ENCODE measurements at regions not wholly inside any gene's neighbourhood (a gene's known extent, or its start where the extent isn't known, plus 50 kb on each side); places are given as distances from the start of the nearest gene placed in this dataset.
A peak's percentile ranks its signal among the peaks of the same experiment; 100 is the strongest.
"Not testable (repeated sequence)": the region's sequence is repeated elsewhere in the genome, so short reads cannot be mapped to it uniquely, and the experiment has no call there.

DNA sequence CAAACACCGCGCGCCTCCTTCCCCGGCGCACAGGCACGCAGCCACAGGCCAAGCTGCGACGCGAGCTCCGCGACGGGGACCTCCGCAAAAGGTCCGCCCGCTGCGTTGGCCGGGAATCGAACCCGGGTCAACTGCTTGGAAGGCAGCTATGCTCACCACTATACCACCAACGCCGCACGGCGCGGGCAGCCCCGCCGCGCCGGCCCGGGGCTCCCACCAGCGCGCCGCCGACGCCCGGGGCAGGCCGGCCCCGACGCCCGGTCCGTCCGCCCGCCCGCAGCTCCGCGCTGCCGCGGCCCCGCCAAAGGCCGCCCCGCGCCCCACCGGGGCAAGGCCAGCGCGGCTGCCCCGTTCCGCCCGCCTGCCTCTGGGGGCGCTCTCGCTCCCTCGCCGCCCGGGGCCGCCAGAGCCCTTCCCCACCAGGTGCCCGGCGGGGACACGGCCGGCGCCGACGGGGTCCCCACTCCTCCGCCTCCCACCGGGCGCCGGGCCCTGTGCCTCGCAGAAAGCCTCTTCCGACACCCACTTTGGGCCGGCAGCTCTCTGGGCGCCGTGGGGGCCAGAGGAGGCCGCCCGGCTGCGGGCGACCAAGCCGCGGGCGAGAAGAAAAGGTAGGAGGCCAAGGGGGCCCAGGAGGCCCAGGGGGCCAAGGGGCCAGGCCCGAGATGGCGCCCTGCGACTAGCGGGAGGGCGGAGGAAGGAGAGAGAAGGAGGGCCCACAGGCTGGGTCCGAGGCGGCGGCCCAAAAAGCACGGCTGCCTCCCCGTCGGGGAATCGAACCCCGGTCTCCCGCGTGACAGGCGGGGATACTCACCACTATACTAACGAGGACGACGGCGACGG, 50.2 kb upstream of the FCGR2A start:
- DNase-seq, result not testable (repeated sequence)

DNA sequence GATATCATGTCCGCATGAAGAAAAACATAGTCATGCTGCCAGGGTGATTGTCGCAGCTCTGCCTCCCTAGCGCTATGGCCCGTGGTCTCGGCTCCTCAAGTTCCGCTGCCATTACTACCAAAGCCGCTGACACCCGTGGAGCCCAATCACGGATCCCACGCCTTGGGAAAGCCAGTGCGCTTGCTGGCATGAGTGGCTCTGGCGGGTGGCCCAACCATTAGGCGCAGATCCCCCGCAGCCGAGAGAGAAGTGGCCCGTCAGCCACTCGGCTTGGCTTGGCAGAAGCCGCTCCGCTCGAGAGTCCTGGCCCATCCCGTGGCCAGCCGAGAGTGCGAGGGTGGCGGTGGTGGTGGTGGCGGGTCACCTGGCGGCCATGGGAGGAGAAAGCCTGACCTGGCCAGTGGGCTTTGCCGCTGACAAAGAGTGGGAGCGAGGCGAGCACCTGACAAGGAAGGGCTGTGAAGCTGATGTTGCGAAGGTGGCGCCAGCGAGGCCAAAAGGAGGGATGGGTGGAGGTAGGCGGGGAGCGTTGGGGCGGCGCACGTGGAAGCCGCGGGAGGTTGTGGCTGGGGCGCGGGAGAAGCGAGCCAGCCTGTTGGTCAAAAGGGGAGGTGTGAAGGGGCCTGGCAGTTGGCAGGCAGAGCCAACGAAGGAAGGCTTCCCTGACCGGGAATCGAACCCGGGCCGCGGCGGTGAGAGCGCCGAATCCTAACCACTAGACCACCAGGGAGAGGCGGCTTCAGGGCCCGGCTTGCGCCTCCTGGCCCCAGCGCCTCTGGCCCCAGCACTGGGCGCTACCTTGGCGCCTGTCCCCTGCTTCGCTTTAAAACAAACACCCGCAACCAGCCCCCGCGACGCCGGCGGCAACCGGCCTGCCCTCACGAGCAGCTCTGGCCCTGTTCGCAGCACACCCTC, 51.0 kb upstream of the FCGR2A start:
- not testable (repeated sequence) for DNase-seq

DNA sequence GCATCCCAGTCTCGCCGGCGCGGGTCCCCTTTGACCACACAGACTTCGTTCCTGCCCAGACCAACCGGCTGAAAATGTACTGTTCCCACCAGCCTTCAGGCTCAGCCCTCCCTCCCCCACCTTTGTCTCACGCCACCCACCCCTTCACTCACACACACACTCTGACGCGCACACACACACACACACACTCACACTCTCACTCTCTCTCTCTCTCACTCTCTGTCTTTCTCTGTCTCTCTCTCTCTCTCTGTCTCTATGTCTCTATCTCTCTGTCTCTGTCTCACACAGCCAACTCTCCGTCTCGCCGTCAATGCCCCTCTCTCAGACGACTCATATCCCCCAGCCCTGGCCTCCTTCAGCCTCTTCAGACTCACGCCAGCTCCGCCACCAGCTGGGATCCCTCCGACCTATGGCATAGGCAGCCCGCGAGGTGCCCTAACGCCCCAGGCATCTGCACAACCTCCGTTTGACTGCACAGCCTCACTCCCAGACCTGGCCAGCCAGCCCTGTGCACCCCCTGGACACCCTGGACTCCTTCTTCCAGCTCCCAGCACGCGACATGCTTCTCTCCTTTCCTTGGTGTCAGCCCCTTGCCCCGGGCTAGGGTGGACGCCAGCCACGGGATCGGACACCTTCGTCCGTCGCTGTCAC, 53.4 kb upstream of the FCGR2A start:
- DNase-seq, result not testable (repeated sequence)

DNA sequence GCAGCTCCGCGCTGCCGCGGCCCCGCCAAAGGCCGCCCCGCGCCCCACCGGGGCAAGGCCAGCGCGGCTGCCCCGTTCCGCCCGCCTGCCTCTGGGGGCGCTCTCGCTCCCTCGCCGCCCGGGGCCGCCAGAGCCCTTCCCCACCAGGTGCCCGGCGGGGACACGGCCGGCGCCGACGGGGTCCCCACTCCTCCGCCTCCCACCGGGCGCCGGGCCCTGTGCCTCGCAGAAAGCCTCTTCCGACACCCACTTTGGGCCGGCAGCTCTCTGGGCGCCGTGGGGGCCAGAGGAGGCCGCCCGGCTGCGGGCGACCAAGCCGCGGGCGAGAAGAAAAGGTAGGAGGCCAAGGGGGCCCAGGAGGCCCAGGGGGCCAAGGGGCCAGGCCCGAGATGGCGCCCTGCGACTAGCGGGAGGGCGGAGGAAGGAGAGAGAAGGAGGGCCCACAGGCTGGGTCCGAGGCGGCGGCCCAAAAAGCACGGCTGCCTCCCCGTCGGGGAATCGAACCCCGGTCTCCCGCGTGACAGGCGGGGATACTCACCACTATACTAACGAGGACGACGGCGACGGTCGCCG, 57.4 kb upstream of the FCGR2A start:
- not testable (repeated sequence) for DNase-seq

DNA sequence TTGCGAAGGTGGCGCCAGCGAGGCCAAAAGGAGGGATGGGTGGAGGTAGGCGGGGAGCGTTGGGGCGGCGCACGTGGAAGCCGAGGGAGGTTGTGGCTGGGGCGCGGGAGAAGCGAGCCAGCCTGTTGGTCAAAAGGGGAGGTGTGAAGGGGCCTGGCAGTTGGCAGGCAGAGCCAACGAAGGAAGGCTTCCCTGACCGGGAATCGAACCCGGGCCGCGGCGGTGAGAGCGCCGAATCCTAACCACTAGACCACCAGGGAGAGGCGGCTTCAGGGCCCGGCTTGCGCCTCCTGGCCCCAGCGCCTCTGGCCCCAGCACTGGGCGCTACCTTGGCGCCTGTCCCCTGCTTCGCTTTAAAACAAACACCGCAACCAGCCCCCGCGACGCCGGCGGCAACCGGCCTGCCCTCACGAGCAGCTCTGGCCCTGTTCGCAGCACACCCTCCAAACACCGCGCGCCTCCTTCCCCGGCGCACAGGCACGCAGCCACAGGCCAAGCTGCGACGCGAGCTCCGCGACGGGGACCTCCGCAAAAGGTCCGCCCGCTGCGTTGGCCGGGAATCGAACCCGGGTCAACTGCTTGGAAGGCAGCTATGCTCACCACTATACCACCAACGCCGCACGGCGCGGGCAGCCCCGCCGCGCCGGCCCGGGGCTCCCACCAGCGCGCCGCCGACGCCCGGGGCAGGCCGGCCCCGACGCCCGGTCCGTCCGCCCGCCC, 58.1 kb upstream of the FCGR2A start:
- DNase-seq, result not testable (repeated sequence)

DNA sequence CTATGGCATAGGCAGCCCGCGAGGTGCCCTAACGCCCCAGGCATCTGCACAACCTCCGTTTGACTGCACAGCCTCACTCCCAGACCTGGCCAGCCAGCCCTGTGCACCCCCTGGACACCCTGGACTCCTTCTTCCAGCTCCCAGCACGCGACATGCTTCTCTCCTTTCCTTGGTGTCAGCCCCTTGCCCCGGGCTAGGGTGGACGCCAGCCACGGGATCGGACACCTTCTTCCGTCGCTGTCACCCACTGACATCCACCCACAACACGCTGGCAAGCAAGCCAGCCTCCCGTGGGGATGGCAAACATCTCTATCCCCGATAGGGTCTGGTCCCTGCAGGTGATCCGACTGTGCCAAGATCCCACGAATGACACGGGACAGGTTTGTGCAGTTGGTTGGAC, 60.5 kb upstream of the FCGR2A start:
- DNase-seq, result not testable (repeated sequence)

DNA sequence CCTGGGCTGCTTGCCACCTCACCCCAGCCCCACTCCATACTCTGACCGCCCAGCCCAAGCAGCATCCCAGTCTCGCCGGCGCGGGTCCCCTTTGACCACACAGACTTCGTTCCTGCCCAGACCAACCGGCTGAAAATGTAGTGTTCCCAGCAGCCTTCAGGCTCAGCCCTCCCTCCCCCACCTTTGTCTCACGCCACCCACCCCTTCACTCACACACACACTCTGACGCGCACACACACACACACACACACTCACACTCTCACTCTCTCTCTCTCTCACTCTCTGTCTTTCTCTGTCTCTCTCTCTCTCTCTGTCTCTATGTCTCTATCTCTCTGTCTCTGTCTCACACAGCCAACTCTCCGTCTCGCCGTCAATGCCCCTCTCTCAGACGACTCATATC, 61.0 kb upstream of the FCGR2A start:
- DNase-seq, result not testable (repeated sequence)

DNA sequence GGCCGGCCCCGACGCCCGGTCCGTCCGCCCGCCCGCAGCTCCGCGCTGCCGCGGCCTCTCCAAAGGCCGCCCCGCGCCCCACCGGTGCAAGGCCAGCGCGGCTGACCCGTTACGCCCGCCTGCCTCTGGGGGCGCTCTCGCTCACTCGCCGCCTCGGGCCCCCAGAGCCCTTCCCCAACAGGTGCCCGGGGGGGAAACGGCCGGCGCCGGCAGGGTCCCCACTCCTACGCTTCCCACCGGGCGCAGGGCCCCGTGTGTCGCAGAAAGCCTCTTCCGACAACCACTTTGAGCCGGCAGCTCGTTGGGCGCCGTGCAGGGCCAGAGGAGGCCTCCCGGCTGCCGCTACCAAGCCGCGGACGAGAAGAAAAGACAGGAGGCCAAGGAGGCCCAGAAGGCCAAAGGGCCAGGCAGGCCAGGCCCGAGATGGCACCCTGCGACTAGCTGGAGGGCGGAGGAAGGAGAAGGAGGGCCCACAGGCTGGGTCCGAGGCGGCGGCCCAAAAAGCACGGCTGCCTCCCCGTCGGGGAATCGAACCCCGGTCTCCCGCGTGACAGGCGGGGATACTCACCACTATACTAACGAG, 64.9 kb upstream of the FCGR2A start:
- peak; percentile 68 for DNase-seq

DNA sequence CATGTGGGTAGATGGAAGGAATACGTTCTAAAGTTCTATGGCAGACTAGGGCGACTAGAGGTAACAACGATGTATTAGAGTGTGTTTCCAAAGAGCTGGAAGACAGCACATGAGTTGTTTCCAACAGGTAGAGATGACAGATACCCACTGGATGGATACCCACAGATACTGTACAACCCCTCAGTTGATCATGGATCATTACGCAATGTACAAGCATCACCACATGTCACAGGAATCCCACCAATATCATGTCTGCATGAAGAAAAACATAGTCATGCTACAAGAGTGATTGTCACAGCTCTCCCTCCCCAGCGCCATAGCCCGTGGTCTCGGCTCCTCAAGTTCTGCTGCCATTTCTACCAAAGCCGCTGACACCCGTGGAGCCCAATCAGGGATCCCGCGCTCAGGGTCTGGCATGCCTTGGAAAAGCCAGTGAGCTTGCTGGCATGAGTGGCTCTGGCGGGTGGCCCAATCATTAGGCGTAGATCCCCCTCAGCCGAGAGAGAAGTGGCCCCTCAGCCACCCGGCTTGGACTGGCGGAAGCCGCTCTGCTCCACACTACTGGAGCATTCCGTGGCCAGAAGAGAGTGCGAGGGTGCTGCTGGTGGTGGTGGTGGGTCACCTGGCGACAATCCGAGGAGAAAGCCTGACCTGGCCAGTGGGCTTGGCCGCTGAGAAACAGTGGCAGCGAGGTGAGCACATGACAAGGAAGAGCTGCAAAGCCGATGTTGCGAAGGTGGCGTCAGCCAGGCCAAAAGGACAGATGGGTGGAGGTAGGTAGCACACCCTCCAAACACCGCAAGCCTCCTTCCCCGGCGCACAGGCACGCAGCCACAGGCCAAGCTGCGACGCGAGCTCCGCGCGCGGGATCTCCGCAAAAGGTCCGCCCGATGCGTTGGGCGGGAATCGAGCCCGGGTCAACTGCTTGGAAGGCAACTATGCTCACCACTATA, 65.7 kb upstream of the FCGR2A start:
- peak; percentile 20 for DNase-seq

DNA sequence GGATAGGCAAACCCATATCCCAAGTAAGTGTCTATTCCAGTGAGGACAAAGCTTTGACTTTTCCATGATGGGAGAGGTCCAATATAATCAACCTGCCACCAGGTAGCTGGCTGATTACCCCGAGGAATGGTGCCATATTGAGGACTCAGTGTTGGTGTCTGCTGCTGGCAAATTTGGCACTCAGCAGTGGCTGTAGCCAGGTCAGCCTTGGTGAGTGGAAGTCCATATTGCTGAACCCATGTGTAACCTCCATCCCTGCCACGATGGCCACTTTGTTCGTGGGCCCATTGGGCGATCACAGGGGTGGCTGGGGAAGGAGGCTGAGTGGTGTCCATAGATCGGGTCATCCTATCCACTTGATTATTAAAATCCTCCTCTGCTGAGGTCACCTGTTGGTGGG, 65.5 kb upstream of the CFAP126 start:
- DNase-seq, result not testable (repeated sequence)

DNA sequence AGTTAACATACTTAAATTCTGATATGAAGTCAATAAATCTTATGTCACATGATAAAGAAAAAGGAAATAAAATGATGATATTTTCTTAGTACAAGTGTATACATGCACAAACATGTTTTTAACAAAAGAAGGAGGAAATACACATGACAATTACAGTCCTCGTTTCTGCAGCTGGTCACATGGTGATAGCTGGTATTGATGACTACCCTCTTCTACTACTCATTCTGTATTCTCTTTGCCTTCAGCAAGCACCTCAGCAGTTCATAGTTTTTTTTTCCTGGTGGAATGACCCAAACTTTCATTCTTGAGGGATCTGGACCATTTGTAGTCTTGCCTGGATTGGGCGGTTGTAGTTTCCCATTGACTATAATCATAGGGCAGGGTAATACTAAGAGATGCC, 64.4 kb upstream of the CFAP126 start:
- DNase-seq, result no peak

DNA sequence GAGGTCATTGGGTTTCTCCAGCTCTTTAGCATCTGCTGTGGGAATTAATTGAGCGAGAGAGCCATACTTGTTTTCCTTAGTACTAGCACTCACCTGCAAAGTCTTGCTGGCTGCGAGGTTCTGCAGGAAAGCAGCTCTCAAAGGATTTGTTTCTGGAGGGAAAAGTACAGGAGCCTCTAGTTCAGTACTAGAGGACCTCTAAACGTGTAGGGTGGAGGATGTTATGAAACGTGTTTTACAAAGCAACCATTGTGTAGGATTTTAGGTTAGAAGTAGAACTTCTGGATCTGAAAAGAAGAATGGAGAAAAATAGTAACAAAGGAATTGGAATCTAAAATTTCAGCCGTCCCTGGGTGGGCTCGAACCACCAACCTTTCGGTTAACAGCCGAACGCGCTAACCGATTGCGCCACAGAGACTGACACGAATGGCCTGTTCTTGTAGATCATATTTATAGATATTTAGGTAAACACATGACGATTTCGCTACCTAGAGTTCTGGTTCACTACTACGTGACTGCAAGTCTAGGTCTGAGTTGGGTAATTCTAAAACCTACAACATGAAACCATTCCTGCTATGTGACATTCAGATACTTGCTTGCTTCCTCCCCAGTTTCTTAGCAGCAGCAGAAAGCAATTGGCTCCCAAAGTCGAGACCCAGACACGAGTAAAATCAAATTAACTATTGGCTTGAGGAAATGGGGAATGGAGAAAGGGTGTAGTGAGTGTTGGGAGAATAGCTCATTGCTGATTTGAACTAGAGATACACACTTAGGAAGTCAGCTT, 60.2 kb upstream of the CFAP126 start:
- DNase-seq, result no peak

DNA sequence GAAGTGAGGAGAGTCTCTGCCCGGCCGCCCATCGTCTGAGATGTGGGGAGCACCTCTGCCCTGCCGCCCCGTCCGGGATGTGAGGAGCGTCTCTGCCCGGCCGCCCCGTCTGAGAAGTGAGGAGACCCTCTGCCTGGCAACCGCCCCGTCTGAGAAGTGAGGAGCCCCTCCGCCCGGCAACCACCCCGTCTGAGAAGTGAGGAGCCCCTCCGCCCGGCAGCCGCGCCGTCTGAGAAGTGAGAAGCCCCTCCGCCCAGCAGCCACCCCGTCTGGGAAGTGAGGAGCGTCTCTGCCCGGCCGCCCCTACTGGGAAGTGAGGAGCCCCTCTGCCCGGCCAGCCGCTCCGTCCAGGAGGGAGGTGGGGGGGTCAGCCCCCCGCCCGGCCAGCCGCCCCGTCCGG, 55.2 kb upstream of the CFAP126 start:
- not testable (repeated sequence) for DNase-seq

DNA sequence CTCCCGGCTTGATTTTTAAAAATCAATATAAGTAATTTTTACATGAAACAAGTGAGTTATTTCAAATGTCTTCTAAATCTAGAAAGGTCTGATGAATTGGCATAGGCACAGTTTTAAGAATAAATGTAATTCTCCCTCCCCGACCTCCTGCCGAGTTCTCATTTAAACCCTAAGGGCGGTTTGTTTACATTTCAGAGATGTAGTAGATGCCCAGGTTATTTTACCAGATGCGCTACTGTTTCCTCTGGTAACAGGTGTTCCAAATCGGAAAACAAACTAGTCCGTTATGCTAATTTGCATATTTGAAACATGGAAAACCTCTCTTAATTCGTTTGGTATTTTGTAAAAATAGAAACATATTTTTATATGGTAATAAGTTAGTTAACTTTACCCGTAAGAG, 53.8 kb upstream of the CFAP126 start:
- DNase-seq, result no peak

DNA sequence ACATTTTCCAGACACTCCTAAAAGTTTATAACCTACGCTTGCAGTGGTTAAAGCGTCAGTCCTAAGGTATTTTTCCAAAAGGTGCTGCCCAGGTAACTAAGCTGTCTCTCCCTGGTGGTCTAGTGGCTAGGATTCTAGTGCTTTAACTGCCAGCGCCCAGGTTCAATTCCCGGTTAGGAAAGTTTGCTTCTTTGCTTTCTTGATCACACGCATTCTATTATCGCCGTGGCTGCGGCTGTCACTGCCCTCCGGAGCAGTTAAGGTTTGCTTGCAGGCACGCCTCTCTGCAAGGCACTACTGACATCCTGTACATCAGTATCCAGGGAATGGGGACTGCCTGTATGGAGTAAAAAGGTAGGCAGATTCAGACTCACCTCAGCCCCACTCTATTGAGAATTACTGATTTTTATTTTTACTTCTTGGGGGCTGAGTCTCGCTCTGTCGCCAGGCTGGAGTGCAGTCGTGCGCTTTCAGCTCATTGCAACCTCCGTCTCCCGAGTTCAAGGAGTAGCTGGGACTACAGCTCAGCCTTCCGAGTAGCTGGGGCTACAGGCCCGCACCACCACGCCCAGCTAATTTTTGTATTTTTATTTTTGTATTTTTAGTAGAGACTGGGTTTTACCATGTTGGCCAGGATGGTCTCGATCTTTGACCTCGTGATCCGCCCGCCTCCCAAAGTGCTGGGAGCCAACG, 53.2 kb upstream of the CFAP126 start:
- no peak for DNase-seq

DNA sequence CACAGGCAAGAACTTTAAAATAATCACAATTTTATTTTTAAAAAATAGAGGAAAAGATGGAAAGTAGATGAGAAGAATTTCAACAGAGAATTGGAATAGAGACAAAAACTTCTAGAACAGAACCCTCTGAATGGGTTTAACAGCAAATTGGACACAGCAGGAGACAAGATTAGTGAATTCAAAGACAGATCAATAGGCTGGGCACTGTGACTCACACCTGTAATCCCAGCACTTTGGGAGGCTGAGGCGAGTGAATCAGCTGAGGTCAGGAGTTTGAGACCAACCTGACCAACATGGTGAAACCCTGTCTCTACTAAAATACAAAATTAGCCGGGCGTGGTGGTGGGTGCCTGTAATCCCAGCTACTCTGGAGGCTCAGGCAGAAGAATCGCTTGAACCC, 49.9 kb upstream of the CFAP126 start:
- not testable (repeated sequence) for DNase-seq
